ENCODE measurements at regions not wholly inside any gene's neighbourhood (a gene's known extent, or its start where the extent isn't known, plus 50 kb on each side); places are given as distances from the start of the nearest gene placed in this dataset.

GRCh38 chr3:35857004-35857403 is 217.7 kb downstream of the ARPP21 start:
- TF ChIP-seq POLR2A (IDR thresholded peaks at IDR 0.05) (no peak), CTCF (IDR thresholded peaks at IDR 0.05) (no peak)

Measured in vagina (tissue), 2 donors.